ENCODE measurements at regions not wholly inside any gene's neighbourhood (a gene's known extent, or its start where the extent isn't known, plus 50 kb on each side); places are given as distances from the start of the nearest gene placed in this dataset.

- H3K4me3 ChIP-seq (replicated peaks in 1 of 2; ENCODE audit: low read depth in 1 of 2, low read length in 2 of 2), result no peak overlapping the region
- H3K4me1 ChIP-seq (ENCODE audit: control insufficient read depth in 1 of 2, insufficient read depth in 2 of 2, low read length in 2 of 2), result no peaks in the 10 kb centered on the region
- no peaks in the 10 kb centered on the region for H3K79me2 ChIP-seq (ENCODE audit: insufficient read depth, low read length)
- no peak overlapping the region for H3K4me2 ChIP-seq (ENCODE audit: low read length)
- no peaks in the 10 kb centered on the region for H3K36me3 ChIP-seq (ENCODE audit: control insufficient read depth in 1 of 2, insufficient read depth in 2 of 2, low read length in 2 of 2)
- H3K27me3 ChIP-seq (ENCODE audit: insufficient read depth, low read length), result no peaks in the 10 kb centered on the region
- H2AFZ ChIP-seq (ENCODE audit: low read depth, low read length, poor library complexity, severe bottlenecking), result no peak overlapping the region
- BruUV-seq (replicated peaks), result no TSS peak
- H3K9ac ChIP-seq (ENCODE audit: low read length), result no peak overlapping the region
- H4K20me1 ChIP-seq (ENCODE audit: insufficient read depth), result no peaks in the 10 kb centered on the region
- ChIA-PET RAD21 (ENCODE audit: low non-redundant PET in 1 of 2, low total read pairs in 2 of 2, uncharacterized antibody in 2 of 2, unreplicated experiment in 2 of 2) (no interaction called here), CTCF (no interaction called here), POLR2A (no interaction called here)
- DNase-seq (ENCODE audit: low read depth, low spot score), result no peak
- intact Hi-C loops (cut with micrococcal nuclease), result no loop called here
- no peaks in the 10 kb centered on the region for H3K9me2 ChIP-seq (ENCODE audit: insufficient read depth)
- no peak for ATAC-seq
- no peak overlapping the region for H3K27ac ChIP-seq (ENCODE audit: low read depth, low read length)
- TF ChIP-seq ZBTB33 (IDR thresholded peaks at IDR 0.05; ENCODE audit: extremely low read depth, insufficient replicate concordance, low read length) (no peak), SRF (IDR thresholded peaks at IDR 0.05; ENCODE audit: low read depth) (no peak), ELF1 (IDR thresholded peaks at IDR 0.05; ENCODE audit: borderline replicate concordance, low read depth) (no peak), EZH2 (IDR thresholded peaks at IDR 0.05) (no peak), JUND (IDR thresholded peaks at IDR 0.05) (no peak), SIN3A (IDR thresholded peaks at IDR 0.05; ENCODE audit: low read depth) (no peak), RAD21 (IDR thresholded peaks at IDR 0.05; ENCODE audit: low read depth) (no peak), REST (IDR thresholded peaks at IDR 0.05; ENCODE audit: low read depth) (no peak), CTCF (IDR thresholded peaks at IDR 0.05 in 2 of 3, conservative IDR thresholded peaks at IDR 0.05 in 1 of 3; ENCODE audit: borderline replicate concordance in 1 of 3, insufficient read depth in 1 of 3, low read depth in 2 of 3, low read length in 2 of 3) (no peak), SP1 (IDR thresholded peaks at IDR 0.05; ENCODE audit: low read depth) (no peak), EGR1 (IDR thresholded peaks at IDR 0.05; ENCODE audit: low read depth) (no peak), CEBPB (IDR thresholded peaks at IDR 0.05; ENCODE audit: low read depth) (no peak)
- H3K9me3 ChIP-seq (ENCODE audit: control insufficient read depth in 1 of 2, insufficient read depth in 1 of 2, low read depth in 1 of 2, low read length in 2 of 2), result no peaks in the 10 kb centered on the region
These were observed 323.8 kb downstream of the BLID start for GRCh38 chr11:121792185-121792584.

Measured in HCT116 (cell line).